SK-N-SH treated with all-trans-retinoic acid at 6 μM for 48 hours (cell line): ENCODE measurements at regions not wholly inside any gene's neighbourhood (a gene's known extent, or its start where the extent isn't known, plus 50 kb on each side); places are given as distances from the start of the nearest gene placed in this dataset.

Experiments used
- BACH2 ChIP-seq: fragments of 250-450 bp; sonication (Bioruptor Pico); IDR thresholded peaks from 2 replicates; pipeline ENCODE4 v1.9.0; 2021; ENCODE audit warnings: mild to moderate bottlenecking, borderline replicate concordance
- CSDC2 ChIP-seq: fragments of 250-450 bp; sonication (Bioruptor Pico); IDR thresholded peaks from 2 replicates; pipeline ENCODE4 v1.5.0; 2020; ENCODE audit warnings: mild to moderate bottlenecking, moderate library complexity
- ZFP3 ChIP-seq: fragments of 250-450 bp; sonication (Bioruptor Pico); IDR thresholded peaks from 2 replicates; pipeline ENCODE4 v1.5.0; 2020; ENCODE audit warnings: mild to moderate bottlenecking, moderate library complexity
- ZFP30 ChIP-seq: fragments of 450-650 bp; formaldehyde crosslinking; IDR thresholded peaks from 2 replicates; pipeline ENCODE4 v1.5.0; 2022; ENCODE audit warnings: mild to moderate bottlenecking, moderate library complexity
- TF ChIP-seq, protein P1 (sequence below): fragments of 250-450 bp; sonication (Bioruptor Pico); IDR thresholded peaks from 2 replicates; pipeline ENCODE4 v1.8.0; 2021; ENCODE audit warnings: low read depth, mild to moderate bottlenecking, moderate library complexity, borderline replicate concordance
- TF ChIP-seq, protein P2 (sequence below): fragments of 250-450 bp; sonication (Bioruptor Pico); IDR thresholded peaks from 2 replicates; pipeline ENCODE4 v1.5.1; 2020; ENCODE audit warnings: low read depth, mild to moderate bottlenecking, moderate library complexity

DNA sequence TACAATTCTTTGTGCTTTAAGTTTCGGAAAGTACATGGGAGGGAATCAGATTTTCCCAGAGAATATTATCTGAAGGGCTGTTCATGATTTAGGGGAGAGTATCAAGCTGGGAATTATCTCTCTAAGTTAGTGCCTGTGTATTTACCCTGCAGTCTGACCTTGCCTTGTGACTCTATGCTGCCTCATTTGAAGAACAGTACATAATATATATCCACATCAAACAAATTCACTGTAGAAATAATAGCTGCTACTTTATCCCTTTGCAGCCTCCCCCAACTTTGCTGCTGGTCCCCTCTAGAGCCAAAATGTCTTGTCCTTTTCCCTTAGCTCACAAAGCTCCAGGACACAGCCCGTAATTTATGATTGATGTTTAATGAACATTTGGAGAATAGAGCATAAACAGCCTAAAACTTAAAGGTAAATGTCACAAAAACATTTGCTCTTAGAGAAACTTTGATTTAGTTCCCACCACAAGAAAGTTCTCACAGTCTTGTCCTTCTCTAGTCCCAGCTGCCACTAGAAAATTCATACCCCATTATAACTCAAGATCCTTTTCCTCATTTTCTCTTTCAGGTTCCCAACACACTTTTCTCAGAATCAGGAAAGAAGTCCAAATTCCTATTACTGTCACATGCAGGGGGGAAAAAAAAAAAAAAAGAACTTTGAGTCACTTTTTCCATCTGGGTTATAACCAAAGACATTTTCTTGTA lies 1009.6 kb downstream of the FLRT2 start:
- no peak for TF ChIP-seq ZFP3 (CRISPR knock-in tag)
- TF ChIP-seq, protein P1, sequence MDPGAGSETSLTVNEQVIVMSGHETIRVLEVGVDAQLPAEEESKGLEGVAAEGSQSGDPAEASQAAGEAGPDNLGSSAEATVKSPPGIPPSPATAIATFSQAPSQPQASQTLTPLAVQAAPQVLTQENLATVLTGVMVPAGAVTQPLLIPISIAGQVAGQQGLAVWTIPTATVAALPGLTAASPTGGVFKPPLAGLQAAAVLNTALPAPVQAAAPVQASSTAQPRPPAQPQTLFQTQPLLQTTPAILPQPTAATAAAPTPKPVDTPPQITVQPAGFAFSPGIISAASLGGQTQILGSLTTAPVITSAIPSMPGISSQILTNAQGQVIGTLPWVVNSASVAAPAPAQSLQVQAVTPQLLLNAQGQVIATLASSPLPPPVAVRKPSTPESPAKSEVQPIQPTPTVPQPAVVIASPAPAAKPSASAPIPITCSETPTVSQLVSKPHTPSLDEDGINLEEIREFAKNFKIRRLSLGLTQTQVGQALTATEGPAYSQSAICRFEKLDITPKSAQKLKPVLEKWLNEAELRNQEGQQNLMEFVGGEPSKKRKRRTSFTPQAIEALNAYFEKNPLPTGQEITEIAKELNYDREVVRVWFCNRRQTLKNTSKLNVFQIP (CRISPR knock-in tag): no peak
- TF ChIP-seq ZFP30 (CRISPR knock-in tag): no peak
- TF ChIP-seq CSDC2: no peak
- TF ChIP-seq, protein P2, sequence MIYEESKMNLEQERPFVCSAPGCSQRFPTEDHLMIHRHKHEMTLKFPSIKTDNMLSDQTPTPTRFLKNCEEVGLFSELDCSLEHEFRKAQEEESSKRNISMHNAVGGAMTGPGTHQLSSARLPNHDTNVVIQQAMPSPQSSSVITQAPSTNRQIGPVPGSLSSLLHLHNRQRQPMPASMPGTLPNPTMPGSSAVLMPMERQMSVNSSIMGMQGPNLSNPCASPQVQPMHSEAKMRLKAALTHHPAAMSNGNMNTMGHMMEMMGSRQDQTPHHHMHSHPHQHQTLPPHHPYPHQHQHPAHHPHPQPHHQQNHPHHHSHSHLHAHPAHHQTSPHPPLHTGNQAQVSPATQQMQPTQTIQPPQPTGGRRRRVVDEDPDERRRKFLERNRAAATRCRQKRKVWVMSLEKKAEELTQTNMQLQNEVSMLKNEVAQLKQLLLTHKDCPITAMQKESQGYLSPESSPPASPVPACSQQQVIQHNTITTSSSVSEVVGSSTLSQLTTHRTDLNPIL: no peak
- TF ChIP-seq BACH2: no peak
